HK-2 (cell line): ENCODE measurements at regions not wholly inside any gene's neighbourhood (a gene's known extent, or its start where the extent isn't known, plus 50 kb on each side); places are given as distances from the start of the nearest gene placed in this dataset.

Experiments
- DNase-seq: peaks from one replicate; pipeline ENCODE4 v3.0.0-alpha.2; 2018; ENCODE audit not compliant: unreplicated experiment

GRCh38 chr6:51531623-51532022 lies 555.8 kb downstream of the PKHD1 start:
- no peak for DNase-seq

- DNase-seq: no peak
These were observed 553.5 kb downstream of the PKHD1 start for GRCh38 chr6:51533962-51534361.

GRCh38 chr6:51535327-51535726 lies 552.1 kb downstream of the PKHD1 start:
- DNase-seq: no peak

GRCh38 chr6:51536728-51537127 lies 550.7 kb downstream of the PKHD1 start:
- no peak for DNase-seq

GRCh38 chr6:51541847-51542246 lies 545.6 kb downstream of the PKHD1 start:
- DNase-seq: no peak

GRCh38 chr6:51542475-51542874 lies 544.9 kb downstream of the PKHD1 start:
- DNase-seq: no peak

GRCh38 chr6:51550243-51550642 lies 537.2 kb downstream of the PKHD1 start:
- DNase-seq: no peak

GRCh38 chr6:51552435-51552834 lies 535.0 kb downstream of the PKHD1 start:
- DNase-seq: no peak

- no peak for DNase-seq
These were observed 534.0 kb downstream of the PKHD1 start for GRCh38 chr6:51553246-51554015.

- no peak for DNase-seq
These were observed 533.4 kb downstream of the PKHD1 start for GRCh38 chr6:51554029-51554428.

- no peak for DNase-seq
These were observed 528.4 kb downstream of the PKHD1 start for GRCh38 chr6:51559059-51559458.

GRCh38 chr6:51562198-51562597 lies 525.2 kb downstream of the PKHD1 start:
- no peak for DNase-seq
